Ovary (tissue), 7 donors: ENCODE measurements at regions not wholly inside any gene's neighbourhood (a gene's known extent, or its start where the extent isn't known, plus 50 kb on each side); places are given as distances from the start of the nearest gene placed in this dataset.

Source experiments
- DNase-seq, 5 donors: peaks; one replicate each; pipeline ENCODE4 v3.0.0-alpha.2; 2019 to 2020
- H3K27ac ChIP-seq, 2 donors: fragments of 200-600 bp; one replicate each; pipeline versions ENCODE4 v1.5.1 to v1.8.0; 2019 to 2022
- H3K27me3 ChIP-seq: fragments of 200-600 bp; one replicate; pipeline ENCODE4 v1.8.0; 2022
- H3K36me3 ChIP-seq: fragments of 200-600 bp; sonication (generic); one replicate; pipeline ENCODE4 v1.5.1; 2019
- H3K4me1 ChIP-seq: one replicate; pipeline ENCODE4 v1.8.1; 2013; ENCODE audit warnings: mild to moderate bottlenecking, moderate library complexity; ENCODE audit not compliant: insufficient read depth
- H3K4me3 ChIP-seq: fragments of 200-600 bp; sonication (generic); one replicate; pipeline ENCODE4 v1.5.1; 2017
- H3K9me3 ChIP-seq, 2 donors: fragments of 200-600 bp in 1 of 2; sonication (generic) in 1 of 2; one replicate each; pipeline versions ENCODE4 v1.5.1 to v1.8.1; 2013 to 2019; ENCODE audit warnings: mild to moderate bottlenecking in 1 of 2, moderate library complexity in 1 of 2
- CTCF ChIP-seq, 3 donors: fragments of 450-650 bp in 2 of 3; fragments of 200-600 bp in 1 of 3; IDR thresholded peaks; one replicate each; pipeline versions ENCODE4 v1.5.1 to v1.8.0; 2016 to 2022; ENCODE audit warnings: antibody characterized with exemption in 3 of 3, mild to moderate bottlenecking in 1 of 3
- EP300 ChIP-seq: sonication (generic); formaldehyde crosslinking; IDR thresholded peaks from one replicate; pipeline ENCODE4 v1.6.1; 2017; ENCODE audit warnings: antibody characterized with exemption
- POLR2A ChIP-seq: fragments of 450-650 bp; IDR thresholded peaks from one replicate; pipeline ENCODE4 v1.6.1; 2017; ENCODE audit warnings: antibody characterized with exemption, mild to moderate bottlenecking, moderate library complexity
- WGBS, 3 donors: extraction: QIAGEN DNeasy Blood & Tissue Kit in 1 of 3; methylation state at CpG; one replicate each; pipeline versions ENCODE4 v1.1.5 to v1.1.7; 2013 to 2017; 5-methylcytosine and 5-hydroxymethylcytosine counted together
- intact Hi-C, 4 donors: fragments of 100-400 bp; cut with DNase I; formaldehyde crosslinking; loops; one replicate each; pipeline versions ENCODE4 v1.11.0 to v1.15.1; 2022 to 2023
- donor health status: DM: no; HTN: no; CAD: no; lungs with moderate emphysema.
- donor health status: DM: no; HTN: no; CAD: no.
- donor health status: Bipolar disorder and iron deficiency.
- donor health status: DM: no; HTN: no; CAD: no.
- donor health status: DM: yes; HTN: yes; CAD: no.

GRCh38 chr12:114168061-114168460 lies 201.9 kb upstream of the RBM19 start:
- WGBS, 3 donors = 57 to 78% (median 67%) methylated on average over 2 of the region's 2 CpGs
- no peak for DNase-seq
- Histone ChIP-seq H3K4me1 (no peaks in the 10 kb centered on the region), H3K9me3 (no peaks in the 10 kb centered on the region), H3K27ac (no peak overlapping the region), H3K27me3 (no peaks in the 10 kb centered on the region), H3K36me3 (no peaks in the 10 kb centered on the region), H3K4me3 (no peak overlapping the region)
- TF ChIP-seq CTCF (IDR thresholded peaks at IDR 0.05) (no peak), EP300 (no peak), POLR2A (no peak)
- intact Hi-C loops = no loop called here

GRCh38 chr12:114167431-114167830 lies 201.3 kb upstream of the RBM19 start:
- Histone ChIP-seq H3K27me3 (no peaks in the 10 kb centered on the region), H3K4me3 (no peak overlapping the region), H3K36me3 (no peaks in the 10 kb centered on the region), H3K9me3 (no peaks in the 10 kb centered on the region), H3K4me1 (no peaks in the 10 kb centered on the region), H3K27ac (no peak overlapping the region)
- WGBS, 3 donors = 73 to 89% (median 76%) methylated on average over 1 of the region's 1 CpG
- no peak for DNase-seq
- no peak for TF ChIP-seq CTCF (IDR thresholded peaks at IDR 0.05)
- no peak for TF ChIP-seq EP300
- TF ChIP-seq POLR2A = no peak
- intact Hi-C loops = no loop called here

GRCh38 chr12:114166362-114166761 lies 200.2 kb upstream of the RBM19 start:
- DNase-seq = no peak
- H3K9me3 ChIP-seq = no peaks in the 10 kb centered on the region
- no peaks in the 10 kb centered on the region for H3K4me1 ChIP-seq
- no peak overlapping the region for H3K27ac ChIP-seq
- no peak overlapping the region for H3K4me3 ChIP-seq
- H3K27me3 ChIP-seq = no peaks in the 10 kb centered on the region
- no peak for TF ChIP-seq POLR2A
- no peak for TF ChIP-seq CTCF (IDR thresholded peaks at IDR 0.05)
- TF ChIP-seq EP300 = no peak
- intact Hi-C loops = no loop called here
- WGBS, 3 donors = 8 to 17% (median 13%) methylated on average over 7 of the region's 7 CpGs
- H3K36me3 ChIP-seq = no peaks in the 10 kb centered on the region

GRCh38 chr12:114165921-114166320 lies 199.8 kb upstream of the RBM19 start:
- H3K36me3 ChIP-seq = no peaks in the 10 kb centered on the region
- TF ChIP-seq POLR2A = no peak
- no peak for TF ChIP-seq CTCF (IDR thresholded peaks at IDR 0.05)
- TF ChIP-seq EP300 = no peak
- no peaks in the 10 kb centered on the region for H3K4me1 ChIP-seq
- H3K4me3 ChIP-seq = no peak overlapping the region
- intact Hi-C loops = no loop called here
- no peaks in the 10 kb centered on the region for H3K27me3 ChIP-seq
- no peak overlapping the region for H3K27ac ChIP-seq
- no peaks in the 10 kb centered on the region for H3K9me3 ChIP-seq
- WGBS, 3 donors = 63 to 71% (median 69%) methylated on average over 1 of the region's 1 CpG
- no peak for DNase-seq

- Histone ChIP-seq H3K27ac (no peak overlapping the region), H3K36me3 (no peaks in the 10 kb centered on the region), H3K27me3 (no peaks in the 10 kb centered on the region), H3K9me3 (no peaks in the 10 kb centered on the region), H3K4me3 (no peak overlapping the region), H3K4me1 (no peaks in the 10 kb centered on the region)
- no peak for DNase-seq
- TF ChIP-seq POLR2A (no peak), CTCF (IDR thresholded peaks at IDR 0.05) (no peak), EP300 (no peak)
- WGBS, 3 donors = 84 to 91% (median 87%) methylated on average over 4 of the region's 4 CpGs
- intact Hi-C loops = no loop called here
Measured at GRCh38 chr12:114164351-114164750, 198.2 kb upstream of the RBM19 start.
